SK-N-MC (cell line): ENCODE measurements at regions not wholly inside any gene's neighbourhood (a gene's known extent, or its start where the extent isn't known, plus 50 kb on each side); places are given as distances from the start of the nearest gene placed in this dataset.

Source experiments
- EZH2 ChIP-seq: fragments of 200-600 bp; sonication (generic); IDR thresholded peaks from one replicate; pipeline ENCODE4 v1.6.1; 2017; ENCODE audit warnings: antibody characterized with exemption
- POLR2AphosphoS5 ChIP-seq: IDR thresholded peaks from 2 replicates; pipeline ENCODE4 v1.6.1; 2012; ENCODE audit warnings: mild to moderate bottlenecking, low read depth, low read length, borderline replicate concordance

DNA sequence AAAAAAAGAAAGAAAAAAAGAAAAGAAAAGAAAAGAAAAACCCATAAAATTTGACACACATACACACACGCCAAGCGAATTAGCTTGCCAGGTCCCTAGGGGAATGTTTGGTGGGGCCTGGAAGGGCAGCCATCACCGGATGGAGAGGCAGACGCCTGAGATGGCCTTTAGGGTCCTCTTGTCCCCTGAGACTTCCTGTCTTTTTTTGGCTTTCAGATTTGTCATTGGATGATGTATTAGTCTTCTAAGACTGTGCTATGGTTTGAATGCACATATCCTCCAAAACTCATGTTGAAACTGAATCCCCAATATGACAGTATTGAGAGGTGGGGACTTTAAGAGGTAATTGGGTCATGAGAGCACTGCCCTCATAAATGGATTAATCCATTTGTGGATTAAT, 211.8 kb downstream of the TOMM20 start:
- no peak for TF ChIP-seq EZH2
- TF ChIP-seq POLR2AphosphoS5: no peak
